Esophagus muscularis mucosa (tissue), 4 donors: ENCODE measurements at regions not wholly inside any gene's neighbourhood (a gene's known extent, or its start where the extent isn't known, plus 50 kb on each side); places are given as distances from the start of the nearest gene placed in this dataset.

ENCODE experiments used
- DNase-seq: peaks from one replicate; pipeline ENCODE4 v3.0.0-alpha.2; 2017; ENCODE audit errors: extremely low spot score
- H3K27ac ChIP-seq, 4 donors: fragments of 200-600 bp; sonication (generic); replicated peaks in 1 of 4; 1 replicate in 3 of 4; 2 replicates in 1 of 4; pipeline ENCODE4 v1.5.1; 2016 to 2019; ENCODE audit warnings: mild to moderate bottlenecking in 1 of 4
- H3K27me3 ChIP-seq, 4 donors: fragments of 200-600 bp; sonication (generic); one replicate each; pipeline versions ENCODE4 v1.5.1 to v1.6.0; 2016 to 2019
- H3K36me3 ChIP-seq, 4 donors: fragments of 200-600 bp; sonication (generic); one replicate each; pipeline ENCODE4 v1.5.1; 2016 to 2019
- H3K4me1 ChIP-seq, 4 donors: fragments of 200-600 bp; sonication (generic); one replicate each; pipeline ENCODE4 v1.5.1; 2016 to 2019
- H3K4me3 ChIP-seq, 4 donors: fragments of 200-600 bp; sonication (generic); 1 replicate in 2 of 4; 2 replicates in 2 of 4; pipeline ENCODE4 v1.5.1; 2016 to 2019; ENCODE audit warnings: mild to moderate bottlenecking in 4 of 4, moderate library complexity in 1 of 4
- H3K9me3 ChIP-seq, 4 donors: fragments of 200-600 bp; sonication (generic); 1 replicate in 3 of 4; 2 replicates in 1 of 4; pipeline ENCODE4 v1.5.1; 2016 to 2019
- CTCF ChIP-seq, 3 experiments: fragments of 200-600 bp in 2 of 3; fragments of 450-650 bp in 1 of 3; sonication (generic) in 2 of 3; IDR thresholded peaks; one replicate each; pipeline ENCODE4 v1.5.1; 2017 to 2019; ENCODE audit warnings: antibody characterized with exemption in 3 of 3, mild to moderate bottlenecking in 2 of 3, moderate library complexity in 1 of 3
- EP300 ChIP-seq: sonication (generic); formaldehyde crosslinking; IDR thresholded peaks from one replicate; pipeline ENCODE4 v1.6.1; 2017; ENCODE audit warnings: antibody characterized with exemption
- POLR2A ChIP-seq: fragments of 450-650 bp; IDR thresholded peaks from one replicate; pipeline ENCODE4 v1.6.1; 2017; ENCODE audit warnings: antibody characterized with exemption, moderate library complexity, mild to moderate bottlenecking, low read depth
- POLR2AphosphoS5 ChIP-seq, 2 donors: sonication (generic); formaldehyde crosslinking; IDR thresholded peaks; one replicate each; pipeline ENCODE4 v1.6.1; 2017; ENCODE audit warnings: antibody characterized with exemption in 2 of 2
- WGBS: methylation state at CpG from one replicate; pipeline ENCODE4 v1.1.5; 2018; 5-methylcytosine and 5-hydroxymethylcytosine counted together
- intact Hi-C: fragments of 100-400 bp; cut with DNase I; formaldehyde crosslinking; loops from one replicate; pipeline ENCODE4 v1.15.1; 2023

- H3K4me1 ChIP-seq = peaks cover 5 to 7% (median 6%) of the 10 kb centered on the region in 4 donors
- 91% methylated on average over 10 of the region's 10 CpGs for WGBS
- H3K9me3 ChIP-seq = no peaks in the 10 kb centered on the region
- no peak overlapping the region for H3K27ac ChIP-seq
- no peak overlapping the region for H3K4me3 ChIP-seq
- intact Hi-C loops = no loop called here
- H3K36me3 ChIP-seq = no peaks in the 10 kb centered on the region
- no peak for TF ChIP-seq POLR2AphosphoS5 (IDR thresholded peaks at IDR 0.05)
- H3K27me3 ChIP-seq = no peaks in the 10 kb centered on the region
- DNase-seq = no peak
Observed at GRCh38 chr6:138560130-138560860, 61.0 kb upstream of the NHSL1 start.

GRCh38 chr6:138562691-138563090, 63.4 kb upstream of the NHSL1 start:
- intact Hi-C loops = no loop called here
- no peaks in the 10 kb centered on the region for H3K36me3 ChIP-seq
- WGBS = 93% methylated on average over 8 of the region's 8 CpGs
- no peak overlapping the region for H3K27ac ChIP-seq
- H3K4me3 ChIP-seq = no peak overlapping the region
- no peak for DNase-seq
- TF ChIP-seq EP300 (no peak), POLR2AphosphoS5 (IDR thresholded peaks at IDR 0.05) (no peak), CTCF (IDR thresholded peaks at IDR 0.05) (no peak), POLR2A (no peak)
- no peaks in the 10 kb centered on the region for H3K9me3 ChIP-seq
- H3K4me1 ChIP-seq = no peaks in the 10 kb centered on the region
- H3K27me3 ChIP-seq = no peaks in the 10 kb centered on the region

DNA sequence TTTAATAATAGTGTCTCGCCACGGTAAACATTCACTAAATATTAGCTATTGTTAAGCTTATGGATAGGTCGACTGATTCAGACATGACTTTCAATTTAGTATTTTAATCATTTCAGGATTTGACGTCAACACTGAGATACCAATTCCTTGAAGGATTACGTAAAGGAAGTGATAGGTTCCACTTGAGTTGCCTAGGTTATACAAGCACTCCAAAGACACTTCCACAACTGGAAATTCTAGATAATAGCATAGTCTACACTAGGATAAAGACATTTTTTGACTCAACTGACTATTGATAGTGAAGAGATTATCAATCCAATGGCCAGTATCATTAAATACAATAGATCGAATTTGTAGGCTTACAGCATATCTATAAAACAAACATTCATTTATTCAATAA, 63.9 kb upstream of the NHSL1 start:
- DNase-seq = no peak
- H3K27ac ChIP-seq = no peak overlapping the region
- no peaks in the 10 kb centered on the region for H3K36me3 ChIP-seq
- intact Hi-C loops = no loop called here
- H3K4me1 ChIP-seq = no peaks in the 10 kb centered on the region
- H3K27me3 ChIP-seq = no peaks in the 10 kb centered on the region
- TF ChIP-seq CTCF (IDR thresholded peaks at IDR 0.05) = no peak
- no peak for TF ChIP-seq EP300
- TF ChIP-seq POLR2AphosphoS5 (IDR thresholded peaks at IDR 0.05) = no peak
- TF ChIP-seq POLR2A = no peak
- 93% methylated on average over 6 of the region's 6 CpGs for WGBS
- no peaks in the 10 kb centered on the region for H3K9me3 ChIP-seq
- H3K4me3 ChIP-seq = no peak overlapping the region

DNA sequence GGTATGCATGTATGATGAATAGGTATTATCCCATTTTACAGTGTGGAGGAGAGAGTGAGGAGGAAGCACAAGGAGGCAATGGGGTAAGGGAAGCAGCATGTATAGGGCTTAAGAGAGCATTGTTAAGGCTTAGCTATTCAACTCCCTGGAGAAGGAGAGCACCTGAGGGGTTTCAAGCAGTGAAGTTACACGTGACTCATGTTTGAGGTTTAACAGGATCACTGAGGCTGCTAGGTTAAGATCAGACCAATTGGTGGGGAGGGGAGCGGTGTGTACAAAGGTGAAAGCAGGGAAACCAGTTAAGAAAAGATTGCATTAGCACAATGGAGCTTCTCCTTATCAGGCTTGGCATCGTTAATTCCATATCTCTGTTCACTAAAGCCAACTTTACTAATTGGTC, 64.4 kb upstream of the NHSL1 start:
- intact Hi-C loops = no loop called here
- Histone ChIP-seq H3K9me3 (no peaks in the 10 kb centered on the region), H3K4me1 (no peaks in the 10 kb centered on the region), H3K27me3 (no peaks in the 10 kb centered on the region), H3K4me3 (no peak overlapping the region), H3K27ac (no peak overlapping the region), H3K36me3 (no peaks in the 10 kb centered on the region)
- TF ChIP-seq POLR2A (no peak), CTCF (IDR thresholded peaks at IDR 0.05) (no peak), EP300 (no peak), POLR2AphosphoS5 (IDR thresholded peaks at IDR 0.05) (no peak)
- WGBS = 94% methylated on average over 3 of the region's 3 CpGs
- DNase-seq = no peak

DNA sequence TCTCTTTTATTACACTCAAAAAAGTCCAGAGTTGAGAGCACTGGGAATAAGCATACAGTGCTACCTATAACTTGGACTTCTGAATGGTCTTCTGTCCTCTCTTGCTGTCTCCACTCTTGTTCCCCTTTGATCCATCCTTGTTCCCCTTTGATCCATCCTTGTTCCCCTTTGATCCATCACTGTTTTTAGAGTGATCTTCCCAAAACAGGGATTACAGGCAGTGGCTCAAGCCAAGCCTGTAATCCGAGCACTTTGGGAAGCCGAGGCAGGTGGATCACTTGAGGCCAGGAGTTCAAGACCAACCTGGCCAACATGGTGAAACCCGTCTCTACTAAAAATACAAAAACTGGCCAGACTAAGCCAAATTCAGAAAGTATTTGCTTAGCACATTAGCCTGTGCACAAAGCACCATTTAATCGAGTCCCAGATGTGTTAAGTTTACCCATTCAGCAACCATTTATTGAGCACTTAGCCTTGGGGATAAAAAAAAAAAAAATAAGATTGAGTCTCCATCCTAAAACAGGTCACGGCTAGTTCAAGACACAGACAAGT, 65.0 kb upstream of the NHSL1 start:
- DNase-seq = no peak
- H3K9me3 ChIP-seq = no peaks in the 10 kb centered on the region
- H3K27ac ChIP-seq = no peak overlapping the region
- H3K27me3 ChIP-seq = no peaks in the 10 kb centered on the region
- intact Hi-C loops = no loop called here
- WGBS = 94% methylated on average over 5 of the region's 5 CpGs
- H3K4me3 ChIP-seq = no peak overlapping the region
- TF ChIP-seq CTCF (IDR thresholded peaks at IDR 0.05) (no peak), POLR2AphosphoS5 (IDR thresholded peaks at IDR 0.05) (no peak), EP300 (no peak)
- no peaks in the 10 kb centered on the region for H3K4me1 ChIP-seq
- no peaks in the 10 kb centered on the region for H3K36me3 ChIP-seq
